ENCODE measurements at regions not wholly inside any gene's neighbourhood (a gene's known extent, or its start where the extent isn't known, plus 50 kb on each side); places are given as distances from the start of the nearest gene placed in this dataset.
A peak's percentile ranks its signal among the peaks of the same experiment; 100 is the strongest.

- DNase-seq (ENCODE audit: low read depth in 1 of 2, low spot score in 1 of 2) = no peak
Observed at GRCh38 chr1:208933984-208934525, 649.5 kb upstream of the CAMK1G start.

GRCh38 chr1:208934933-208935332, 648.6 kb upstream of the CAMK1G start:
- no peak for DNase-seq (ENCODE audit: low read depth in 1 of 2, low spot score in 1 of 2)

- DNase-seq (ENCODE audit: low read depth in 1 of 2, low spot score in 1 of 2) = no peak
Observed at GRCh38 chr1:208935517-208936187, 647.9 kb upstream of the CAMK1G start.

- no peak for DNase-seq (ENCODE audit: low read depth in 1 of 2, low spot score in 1 of 2)
Observed at GRCh38 chr1:208939537-208940085, 643.9 kb upstream of the CAMK1G start.

- no peak for DNase-seq (ENCODE audit: low read depth in 1 of 2, low spot score in 1 of 2)
Observed at GRCh38 chr1:208942394-208943130, 641.0 kb upstream of the CAMK1G start.

- no peak for DNase-seq (ENCODE audit: low read depth in 1 of 2, low spot score in 1 of 2)
Observed at GRCh38 chr1:208943291-208943690, 640.2 kb upstream of the CAMK1G start.

GRCh38 chr1:208944981-208945451, 638.5 kb upstream of the CAMK1G start:
- no peak for DNase-seq (ENCODE audit: low read depth in 1 of 2, low spot score in 1 of 2)

- no peak for DNase-seq (ENCODE audit: low read depth in 1 of 2, low spot score in 1 of 2)
Observed at GRCh38 chr1:208950206-208950605, 633.3 kb upstream of the CAMK1G start.

GRCh38 chr1:208951026-208951525, 632.4 kb upstream of the CAMK1G start:
- no peak for DNase-seq (ENCODE audit: low read depth in 1 of 2, low spot score in 1 of 2)

- no peak for DNase-seq (ENCODE audit: low read depth in 1 of 2, low spot score in 1 of 2)
Observed at GRCh38 chr1:208951908-208952307, 631.6 kb upstream of the CAMK1G start.

GRCh38 chr1:208962867-208963266, 620.6 kb upstream of the CAMK1G start:
- DNase-seq (ENCODE audit: low read depth in 1 of 2, low spot score in 1 of 2) = no peak

- DNase-seq (ENCODE audit: low read depth in 1 of 2, low spot score in 1 of 2) = no peak
Observed at GRCh38 chr1:208965351-208965750, 618.2 kb upstream of the CAMK1G start.

- DNase-seq (ENCODE audit: low read depth in 1 of 2, low spot score in 1 of 2) = no peak
Observed at GRCh38 chr1:208967334-208967733, 616.2 kb upstream of the CAMK1G start.

- DNase-seq (ENCODE audit: low read depth in 1 of 2, low spot score in 1 of 2) = no peak
Observed at GRCh38 chr1:208974717-208975116, 608.8 kb upstream of the CAMK1G start.

- no peak for DNase-seq (ENCODE audit: low read depth in 1 of 2, low spot score in 1 of 2)
Observed at GRCh38 chr1:208975456-208975855, 608.1 kb upstream of the CAMK1G start.

- DNase-seq (ENCODE audit: low read depth in 1 of 2, low spot score in 1 of 2) = no peak
Observed at GRCh38 chr1:208977012-208977411, 606.5 kb upstream of the CAMK1G start.

- DNase-seq (ENCODE audit: low read depth in 1 of 2, low spot score in 1 of 2) = no peak
Observed at GRCh38 chr1:208977638-208978256, 605.8 kb upstream of the CAMK1G start.

- no peak for DNase-seq (ENCODE audit: low read depth in 1 of 2, low spot score in 1 of 2)
Observed at GRCh38 chr1:208979776-208980175, 603.7 kb upstream of the CAMK1G start.

- DNase-seq (ENCODE audit: low read depth in 1 of 2, low spot score in 1 of 2) = no peak
Observed at GRCh38 chr1:208980605-208981004, 602.9 kb upstream of the CAMK1G start.

GRCh38 chr1:208985231-208985630, 598.3 kb upstream of the CAMK1G start:
- no peak for DNase-seq (ENCODE audit: low read depth in 1 of 2, low spot score in 1 of 2)

- DNase-seq (ENCODE audit: low read depth in 1 of 2, low spot score in 1 of 2) = peak in 1 of 2 donors; percentile 0
Observed at GRCh38 chr1:208988811-208989222, 594.7 kb upstream of the CAMK1G start.
